Hepatocyte (in vitro differentiated cells): ENCODE measurements at regions not wholly inside any gene's neighbourhood (a gene's known extent, or its start where the extent isn't known, plus 50 kb on each side); places are given as distances from the start of the nearest gene placed in this dataset.

Experiments used
- EZH2 ChIP-seq: fragments of 200-600 bp; sonication (generic); IDR thresholded peaks from 2 replicates; pipeline ENCODE4 v1.6.1; 2016; ENCODE audit warnings: antibody characterized with exemption, mild to moderate bottlenecking, borderline replicate concordance
- EZH2phosphoT487 ChIP-seq: fragments of 200-600 bp; sonication (generic); IDR thresholded peaks from one replicate; pipeline ENCODE4 v1.6.1; 2018; ENCODE audit warnings: antibody characterized with exemption, mild to moderate bottlenecking, low read depth, moderate library complexity; ENCODE audit not compliant: unreplicated experiment, severe bottlenecking

GRCh38 chr10:88209231-88209630 is 345.8 kb downstream of the PTEN start:
- no peak for TF ChIP-seq EZH2phosphoT487
- TF ChIP-seq EZH2: no peak
